GM19468 (cell line): ENCODE measurements at regions not wholly inside any gene's neighbourhood (a gene's known extent, or its start where the extent isn't known, plus 50 kb on each side); places are given as distances from the start of the nearest gene placed in this dataset.
"Not testable (repeated sequence)": the region's sequence is repeated elsewhere in the genome, so short reads cannot be mapped to it uniquely, and the experiment has no call there.

Source experiments
- ATAC-seq: cut with Tn5 transposase; IDR thresholded peaks from one replicate; pipeline ENCODE4 v1.9.1; 2021; ENCODE audit warnings: mild to moderate bottlenecking, moderate library complexity, moderate number of reproducible peaks; ENCODE audit not compliant: unreplicated experiment; ENCODE audit errors: extremely low read depth

DNA sequence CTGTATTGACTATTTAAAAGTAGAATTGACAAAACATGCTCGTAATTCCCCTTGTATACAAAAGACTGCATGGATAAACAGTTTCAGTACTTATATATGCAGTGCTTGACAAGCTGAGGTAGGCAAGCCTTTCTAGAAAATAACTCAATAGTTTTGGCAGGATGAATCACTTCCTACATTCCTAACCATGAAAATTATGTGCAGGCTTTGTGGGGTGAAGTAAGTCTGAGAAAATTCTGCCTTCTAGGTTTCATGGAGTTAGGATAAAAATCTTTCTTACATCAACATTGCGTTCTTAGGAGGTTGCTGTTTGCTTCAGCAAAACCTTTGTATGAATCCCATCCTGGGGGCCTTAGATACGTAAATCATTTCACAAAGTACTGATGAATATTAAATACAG lies 801.4 kb upstream of the EYS start:
- no peak for ATAC-seq

DNA sequence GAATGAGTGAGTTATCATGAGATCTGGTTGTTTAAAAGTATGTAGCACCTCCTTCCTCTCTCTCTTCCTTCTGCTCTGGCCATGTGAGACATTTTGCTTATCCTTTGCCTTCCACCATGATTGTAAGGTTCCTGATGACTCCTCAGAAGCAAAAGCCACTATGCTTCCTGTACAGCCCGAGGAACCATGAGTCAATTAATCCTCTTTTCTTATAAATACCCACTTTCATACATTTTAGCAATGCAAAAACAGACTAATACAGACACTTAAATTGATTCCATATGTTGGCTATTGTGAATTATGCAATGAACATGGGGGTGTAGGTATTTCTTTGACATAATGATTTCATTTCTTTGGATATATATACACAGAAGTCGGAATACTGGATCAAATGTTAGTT lies 792.8 kb upstream of the EYS start:
- no peak for ATAC-seq

DNA sequence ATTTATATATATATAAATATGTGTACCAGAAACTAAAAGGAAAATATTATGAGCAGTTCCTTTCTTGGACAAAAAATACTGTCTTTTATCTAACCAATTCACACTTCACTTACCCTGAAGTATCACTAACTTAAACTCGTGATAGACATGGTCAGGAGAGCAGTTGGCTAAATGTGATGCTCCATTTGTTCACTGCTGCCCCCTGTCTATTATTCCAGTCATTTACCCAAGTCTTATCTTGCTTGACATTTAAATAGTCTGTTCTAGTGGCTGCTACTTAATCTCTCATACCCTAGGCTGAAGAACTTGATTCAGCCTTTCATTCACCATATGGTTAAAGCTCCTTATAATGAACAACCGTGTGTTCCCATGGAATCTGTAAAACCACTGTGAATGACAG lies 789.6 kb upstream of the EYS start:
- ATAC-seq = no peak

DNA sequence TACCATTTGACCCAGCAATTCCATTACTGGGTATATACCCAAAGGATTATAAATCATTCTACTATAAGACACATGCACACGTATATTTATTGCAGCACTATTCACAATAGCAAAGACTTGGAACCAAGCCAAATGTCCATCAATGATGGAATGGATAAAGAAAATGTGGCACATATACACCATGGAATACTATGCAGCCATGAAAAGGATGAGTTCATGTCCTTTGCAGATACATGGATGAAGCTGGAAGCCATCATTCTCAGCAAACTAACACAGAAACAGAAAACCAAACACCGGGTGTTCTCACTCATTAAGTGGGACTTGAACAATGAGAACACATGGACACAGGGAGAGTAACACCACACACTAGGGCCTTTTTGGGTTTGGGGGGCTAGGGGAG lies 787.6 kb upstream of the EYS start:
- not testable (repeated sequence) for ATAC-seq

DNA sequence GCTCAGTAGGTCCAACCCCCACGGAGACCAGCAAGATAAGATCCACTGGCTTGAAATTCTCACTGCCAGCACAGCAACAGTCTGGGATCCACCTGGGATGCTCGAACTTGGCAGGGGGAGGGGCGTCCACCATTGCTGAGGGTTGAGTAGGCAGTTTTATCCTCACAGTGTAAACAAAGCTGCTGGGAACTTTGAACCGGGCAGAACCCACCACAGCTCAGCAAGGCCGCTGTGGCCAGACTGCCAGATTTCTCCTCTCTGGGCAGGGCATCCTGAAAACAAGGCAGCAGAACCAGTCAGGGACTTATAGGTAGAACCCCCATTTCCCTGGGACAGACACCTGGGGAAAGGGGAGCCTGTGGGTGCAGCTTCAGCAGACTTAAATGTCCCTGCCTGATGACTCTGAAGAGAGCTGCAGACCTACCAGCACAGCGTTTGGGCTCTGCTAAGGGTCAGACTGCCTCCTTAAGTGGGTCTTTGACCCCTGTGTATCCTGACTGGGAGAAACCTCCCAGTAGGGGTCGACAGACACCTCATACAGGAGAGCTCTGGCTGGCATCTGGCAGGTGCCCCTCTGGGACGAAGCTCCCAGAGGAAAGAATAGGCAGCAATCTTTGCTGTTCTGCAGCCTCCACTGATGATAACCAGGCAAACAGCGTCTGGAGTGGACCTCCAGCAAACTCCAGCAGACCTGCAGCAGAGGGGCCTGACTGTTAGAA lies 782.4 kb upstream of the EYS start:
- no peak for ATAC-seq

DNA sequence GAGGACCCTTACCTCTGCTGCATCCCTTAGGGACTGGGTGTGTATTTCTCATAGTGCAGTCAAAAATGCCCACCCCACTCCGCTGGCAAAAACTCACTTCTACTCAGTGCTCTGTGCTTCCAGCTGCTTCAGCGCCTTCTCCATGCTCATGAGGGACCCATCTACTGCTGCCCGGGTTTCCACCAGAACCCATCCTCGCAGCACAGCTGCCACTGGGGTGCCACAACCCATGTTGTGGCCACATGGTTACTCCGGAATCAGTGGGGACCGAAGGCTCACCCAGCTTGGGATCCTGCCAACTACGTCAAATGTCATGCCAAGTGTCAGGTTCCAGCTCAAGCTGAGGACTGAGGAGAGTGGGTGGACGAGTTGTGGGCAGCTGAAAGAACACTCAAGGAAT lies 774.2 kb upstream of the EYS start:
- no peak for ATAC-seq

DNA sequence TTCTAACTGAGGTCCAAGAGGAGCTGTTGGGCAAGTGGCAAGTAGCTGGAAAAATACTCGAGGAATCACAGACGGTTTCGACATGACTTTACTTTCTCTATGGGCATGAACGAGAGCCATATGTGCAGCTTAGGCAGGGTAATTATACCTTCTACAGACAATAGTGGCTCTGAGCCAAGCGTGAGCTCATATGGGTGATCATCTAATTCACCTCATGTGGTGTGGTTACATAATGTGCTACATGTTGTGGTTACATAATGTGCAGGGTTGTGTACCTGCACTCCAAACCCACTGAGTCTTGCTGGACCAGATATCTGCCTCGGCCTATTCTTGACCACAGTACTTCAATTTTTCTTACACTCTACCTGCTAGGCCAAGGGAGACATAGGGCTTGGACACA lies 771.7 kb upstream of the EYS start:
- no peak for ATAC-seq

DNA sequence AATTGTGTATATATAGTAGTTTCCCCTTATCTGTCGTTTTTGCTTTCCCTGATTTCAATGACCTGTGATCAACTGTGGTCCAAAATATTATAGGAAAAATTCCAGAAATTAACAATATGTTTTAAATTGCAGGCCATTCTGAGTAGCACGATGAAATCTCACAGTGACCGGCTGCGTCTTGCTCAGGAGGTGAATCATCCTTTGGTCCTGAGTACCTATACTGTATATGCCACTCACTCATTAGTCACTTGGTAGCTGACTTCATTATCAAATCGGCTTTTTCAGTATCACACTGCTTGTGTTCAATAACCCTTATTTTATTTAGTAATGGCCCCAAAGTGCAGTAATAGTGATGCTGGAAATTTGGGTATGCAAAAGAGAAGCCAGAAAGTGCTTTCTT lies 728.3 kb upstream of the EYS start:
- no peak for ATAC-seq

DNA sequence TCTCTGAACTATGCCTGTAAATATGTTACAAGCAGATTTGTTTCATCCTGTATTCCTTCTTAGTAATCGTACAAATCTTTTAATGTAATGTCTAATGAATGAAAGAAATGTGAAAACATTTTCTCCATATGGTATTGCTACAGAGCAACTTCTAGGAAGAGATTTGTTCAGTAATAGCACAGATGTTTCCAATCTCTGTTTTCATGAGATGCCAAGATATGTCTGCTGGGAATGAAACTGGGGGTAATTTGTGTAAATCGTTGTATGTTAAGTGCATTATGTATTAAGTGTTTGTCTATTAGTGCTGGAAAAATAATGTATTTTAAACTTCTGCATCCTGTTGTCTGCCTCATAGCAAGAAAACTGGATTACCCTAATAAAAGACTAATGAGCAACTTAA lies 722.2 kb upstream of the EYS start:
- ATAC-seq = no peak

DNA sequence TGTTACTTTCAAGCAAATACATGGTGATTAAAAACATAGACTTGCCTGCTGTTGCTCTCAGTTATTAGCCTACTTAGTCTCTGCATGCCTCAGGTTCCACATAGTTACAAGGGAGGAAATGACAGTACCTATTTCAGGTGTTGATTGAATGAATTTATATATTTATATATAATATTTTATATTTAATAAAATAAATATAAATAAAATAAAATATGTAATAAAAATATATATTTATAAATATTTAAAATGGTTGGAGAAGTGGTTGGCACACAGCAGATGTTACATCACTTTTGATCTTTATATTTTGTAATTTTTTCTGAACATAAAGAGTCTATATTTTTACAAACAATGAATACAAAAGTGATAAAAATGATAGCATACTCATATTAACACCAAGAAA lies 716.0 kb upstream of the EYS start:
- no peak for ATAC-seq

DNA sequence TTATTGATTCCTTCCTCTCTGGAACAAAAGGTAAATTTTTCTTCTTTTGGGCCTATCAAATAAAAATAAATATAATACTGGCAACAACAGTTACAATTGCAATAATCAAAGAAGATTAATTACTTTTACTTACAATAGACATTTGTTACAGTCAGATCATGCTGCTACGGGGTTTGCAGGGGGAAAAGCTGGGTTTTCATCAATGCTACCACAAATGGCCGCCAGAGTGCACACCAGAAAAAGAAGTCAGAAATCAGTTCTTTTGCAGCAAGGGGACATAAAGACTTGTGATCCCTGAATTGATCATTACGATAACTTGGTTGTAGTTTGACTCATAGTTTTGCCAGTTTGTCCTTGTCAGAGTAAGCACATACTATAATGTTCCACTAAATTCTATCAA lies 714.5 kb upstream of the EYS start:
- ATAC-seq = no peak

DNA sequence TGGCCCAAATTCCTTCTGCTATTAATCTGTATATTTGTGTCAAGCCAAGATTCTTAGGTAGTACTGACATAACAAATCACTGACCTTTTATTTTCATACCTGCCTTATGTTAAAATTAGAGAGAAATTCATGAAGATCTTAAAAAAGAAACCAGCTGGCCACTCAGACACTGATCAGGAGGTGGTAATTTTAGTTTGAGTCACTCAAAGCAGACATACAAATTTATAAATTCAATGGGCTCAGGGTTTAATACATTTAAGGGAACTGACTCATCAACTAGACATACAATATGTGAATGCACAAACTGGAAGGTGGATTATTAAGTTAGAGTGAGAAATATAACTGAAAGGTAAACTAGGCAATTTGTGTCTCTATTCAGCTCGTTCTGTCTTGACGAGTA lies 711.9 kb upstream of the EYS start:
- no peak for ATAC-seq

DNA sequence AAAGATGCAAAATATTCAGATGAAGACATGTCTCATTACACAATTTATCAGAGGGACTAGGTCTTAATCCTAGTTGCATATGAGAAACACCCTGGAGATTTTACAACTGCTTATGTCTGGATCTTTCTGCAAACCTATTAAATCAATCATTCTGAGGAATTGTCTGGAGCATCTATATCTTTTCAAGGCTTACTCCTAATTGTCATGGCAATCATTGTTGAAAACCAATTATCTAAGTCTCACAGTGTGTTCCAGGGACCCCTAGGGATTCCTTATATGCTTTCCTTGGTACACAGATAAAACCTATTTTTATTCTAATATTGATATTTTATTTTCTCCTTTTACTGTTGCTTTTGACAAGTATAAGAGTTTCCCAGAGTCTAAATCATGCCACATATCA lies 696.9 kb upstream of the EYS start:
- no peak for ATAC-seq

DNA sequence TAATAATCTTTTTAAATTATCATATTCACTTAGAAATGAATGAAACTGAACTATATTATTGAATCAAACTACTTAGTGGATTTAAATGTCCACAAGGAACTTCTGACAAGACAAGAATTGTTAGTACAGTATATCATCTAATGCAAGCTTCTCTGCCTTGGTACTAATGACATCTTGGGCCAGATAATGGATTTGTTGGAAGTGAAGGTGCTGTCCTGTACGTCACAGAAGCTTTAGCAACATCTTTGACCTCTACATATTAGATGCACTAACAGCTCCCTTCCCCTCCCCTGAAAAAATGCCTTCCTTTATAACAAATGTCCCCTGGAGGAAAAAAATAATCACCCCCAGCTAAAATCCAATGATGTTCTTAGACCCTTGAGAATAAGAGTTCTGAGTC lies 695.8 kb upstream of the EYS start:
- no peak for ATAC-seq

DNA sequence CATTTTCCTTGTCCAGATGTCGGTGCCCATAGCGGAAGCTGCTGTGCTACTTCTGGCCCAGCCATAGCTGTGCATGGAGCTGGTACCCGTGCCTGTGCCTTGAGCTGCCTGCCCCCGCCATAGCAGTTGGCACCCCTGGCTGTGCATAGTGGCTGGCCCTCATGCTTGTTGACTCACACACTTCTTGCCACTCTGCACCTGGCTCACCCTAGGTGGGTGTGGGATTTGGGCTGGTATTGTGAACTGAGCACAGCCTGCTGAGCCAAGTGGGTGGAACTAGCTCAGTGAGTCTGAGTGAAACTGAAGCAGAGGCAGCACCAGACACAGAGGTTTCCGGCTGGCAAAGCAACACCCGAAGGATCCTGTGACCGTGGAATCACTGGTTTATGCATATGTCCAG lies 689.5 kb upstream of the EYS start:
- no peak for ATAC-seq

DNA sequence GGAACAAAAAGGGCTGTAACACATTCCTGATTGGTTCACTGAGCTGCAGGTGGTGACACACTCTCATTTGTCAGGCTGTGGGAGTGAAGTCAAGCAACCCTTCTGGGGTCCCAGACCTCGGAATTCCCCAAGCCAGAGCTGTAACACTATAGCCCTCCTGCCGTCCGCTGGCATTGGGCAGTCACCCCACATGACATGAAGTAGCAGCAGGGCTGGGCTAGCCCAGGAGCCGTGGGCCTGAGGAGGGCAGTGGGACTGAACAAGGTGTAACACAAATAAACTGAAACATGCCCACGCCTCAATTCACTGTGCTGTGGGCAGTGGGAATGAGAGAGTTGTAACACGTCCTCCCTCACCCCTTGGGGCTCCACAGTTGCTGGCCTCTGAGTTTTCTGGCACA lies 689.1 kb upstream of the EYS start:
- no peak for ATAC-seq

DNA sequence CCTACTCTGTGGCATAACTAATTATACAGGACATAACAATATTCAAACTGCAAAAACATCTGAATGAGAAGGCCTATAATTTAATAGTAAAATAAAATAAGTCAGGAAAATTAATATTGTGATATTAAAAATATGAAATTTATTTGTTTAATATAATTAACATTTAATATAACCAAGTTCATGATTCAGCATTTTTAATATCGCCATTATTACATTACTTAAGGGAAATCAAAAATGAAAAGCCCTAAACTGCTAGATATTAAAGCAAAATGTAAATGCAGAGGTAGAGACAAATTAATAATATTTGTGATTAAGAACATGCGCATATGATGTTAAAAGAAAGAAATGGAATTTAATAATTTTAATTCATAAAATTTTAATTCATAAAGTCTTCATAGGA lies 683.4 kb upstream of the EYS start:
- ATAC-seq = no peak

DNA sequence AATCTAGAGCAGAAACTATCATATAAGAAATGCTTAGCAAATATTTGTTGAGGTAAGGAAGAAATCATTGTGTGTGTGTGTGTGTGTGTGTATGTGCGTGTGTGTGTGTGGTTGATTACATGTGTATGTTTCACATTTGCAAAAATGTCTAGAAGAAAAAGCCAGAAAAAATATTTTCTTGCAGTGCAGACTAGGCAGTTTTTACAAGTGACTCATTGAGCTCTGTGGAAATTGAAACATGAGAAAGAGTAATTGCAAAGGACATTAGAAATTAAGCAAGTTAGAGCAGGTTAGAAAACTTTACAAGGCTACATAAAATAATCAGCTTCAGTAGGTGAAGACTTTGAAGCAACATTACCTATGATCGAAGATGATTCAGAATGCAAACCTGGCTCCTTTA lies 669.0 kb upstream of the EYS start:
- ATAC-seq = no peak

DNA sequence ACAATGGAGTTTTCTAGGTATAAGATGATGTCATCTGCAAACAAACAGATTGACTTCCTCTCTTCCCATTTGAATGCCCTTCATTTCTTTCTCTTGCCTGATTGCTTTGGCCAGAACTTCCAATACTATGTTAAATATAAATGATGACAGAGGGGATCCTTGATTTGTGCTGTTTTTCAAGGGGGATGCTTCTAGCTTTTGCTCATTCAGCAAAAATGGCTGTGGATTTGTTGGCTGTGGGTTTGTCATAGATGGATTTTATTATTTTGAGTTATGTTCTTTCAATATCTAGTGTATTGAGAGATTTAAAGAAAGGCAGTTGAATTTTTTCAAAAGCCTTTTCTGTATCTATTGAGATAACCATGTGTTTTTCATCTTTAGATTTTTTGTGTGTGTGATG lies 662.4 kb upstream of the EYS start:
- ATAC-seq = no peak

DNA sequence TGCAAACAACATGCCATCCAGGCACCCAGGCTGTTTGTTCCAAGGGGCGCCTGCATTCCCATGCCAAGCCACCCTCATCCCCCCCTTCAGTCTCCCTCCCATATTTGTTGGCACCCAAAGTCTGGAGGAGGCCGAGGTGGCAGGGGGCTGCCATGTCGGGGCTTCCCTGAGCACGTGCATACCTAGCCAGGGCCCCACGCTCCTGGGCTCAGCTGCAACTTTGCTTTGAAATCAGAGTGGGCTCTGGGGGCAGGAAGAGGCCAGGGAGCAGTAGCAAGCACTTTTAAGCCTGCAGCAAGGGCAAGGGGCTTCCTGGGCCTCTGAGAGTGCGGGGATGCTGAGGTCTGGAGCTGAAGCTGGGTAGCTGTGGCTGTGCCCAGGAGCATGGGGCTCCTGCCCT lies 655.9 kb upstream of the EYS start:
- ATAC-seq = no peak

DNA sequence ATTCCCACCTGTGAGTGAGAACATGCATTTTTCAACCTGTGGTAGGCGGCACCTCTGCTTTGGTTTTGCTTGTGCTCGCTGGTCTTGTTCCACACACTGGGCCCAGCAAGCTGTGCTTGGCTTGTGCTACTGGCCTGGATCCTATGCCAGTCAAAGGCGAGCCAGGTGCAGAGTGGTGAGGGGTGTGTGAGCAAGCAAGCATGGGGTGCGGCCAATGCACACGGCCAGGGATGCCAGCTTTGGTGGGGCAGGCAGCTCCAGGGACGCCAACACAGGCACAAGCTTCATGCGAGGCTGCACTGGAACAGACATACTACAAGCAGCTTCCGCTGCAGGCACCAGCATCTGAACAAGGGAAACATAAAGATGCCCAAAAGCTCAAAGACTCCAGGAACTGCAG lies 654.9 kb upstream of the EYS start:
- no peak for ATAC-seq

DNA sequence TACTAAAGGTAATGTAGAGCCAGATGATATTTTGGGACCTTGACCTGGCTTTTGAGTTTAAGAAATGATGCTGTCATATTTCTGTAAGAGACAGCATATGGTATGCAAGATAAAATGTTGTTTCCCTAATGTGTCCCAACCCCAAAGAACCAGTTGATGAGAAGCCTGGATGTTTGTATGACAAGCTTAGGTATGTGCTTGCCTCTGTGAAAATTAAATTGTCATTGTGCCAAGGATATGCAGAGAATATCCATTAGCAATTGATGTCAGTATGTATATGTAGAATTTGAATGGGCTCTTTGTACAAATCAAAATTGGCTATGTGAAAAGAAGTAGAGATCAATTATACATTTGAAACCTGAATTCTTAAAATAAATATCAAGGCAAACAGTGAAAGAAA lies 650.8 kb upstream of the EYS start:
- no peak for ATAC-seq

DNA sequence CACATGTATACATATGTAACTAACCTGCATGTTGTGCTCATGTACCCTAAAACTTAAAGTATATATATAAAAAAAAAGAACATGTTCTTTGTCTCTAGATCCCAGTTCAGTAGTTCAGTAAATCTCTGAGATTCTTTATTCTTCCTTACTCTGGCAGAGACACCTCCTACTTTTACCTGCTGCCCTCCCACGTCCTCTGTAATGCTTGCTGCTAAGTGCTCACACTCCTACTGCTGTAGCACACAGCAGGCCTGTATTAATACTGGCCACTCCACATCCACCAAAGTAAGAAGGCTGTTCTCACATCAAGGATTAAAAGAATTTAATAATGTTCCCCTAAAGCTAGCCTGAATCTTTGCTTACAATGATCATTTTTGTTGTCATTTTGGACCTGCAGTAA lies 648.4 kb upstream of the EYS start:
- ATAC-seq = no peak
